Fibroblast of lung (primary cell): ENCODE measurements at regions not wholly inside any gene's neighbourhood (a gene's known extent, or its start where the extent isn't known, plus 50 kb on each side); places are given as distances from the start of the nearest gene placed in this dataset.

Experiments used
- CTCF ChIP-seq, 2 donors: IDR thresholded peaks in 1 of 2; conservative IDR thresholded peaks in 1 of 2; 1 replicate in 1 of 2; 2 replicates in 1 of 2; pipeline ENCODE4 v1.5.1; 2011 to 2012; ENCODE audit warnings: low read length in 2 of 2, control low read depth in 1 of 2, inconsistent platforms in 1 of 2, low read depth in 1 of 2, mild to moderate bottlenecking in 1 of 2
- EZH2 ChIP-seq: IDR thresholded peaks from 2 replicates; pipeline ENCODE4 v1.5.1; 2012; ENCODE audit warnings: low read length, control low read depth, mild to moderate bottlenecking; ENCODE audit errors: missing control alignments

GRCh38 chr6:3597500-3598064 lies 140.7 kb upstream of the SLC22A23 start:
- TF ChIP-seq CTCF (conservative IDR thresholded peaks at IDR 0.05 in 1 of 2, IDR thresholded peaks at IDR 0.05 in 1 of 2; ENCODE audit: low read depth in 1 of 2, low read length in 2 of 2): no peak
- TF ChIP-seq EZH2: no peak
